Body of pancreas (tissue), 4 donors: ENCODE measurements at regions not wholly inside any gene's neighbourhood (a gene's known extent, or its start where the extent isn't known, plus 50 kb on each side); places are given as distances from the start of the nearest gene placed in this dataset.

Experiments used
- ATAC-seq: fragments of 150-250 bp; one replicate; pipeline ENCODE4 v1.9.1; 2016
- DNase-seq, 4 donors: peaks; one replicate each; pipeline ENCODE4 v3.0.0-alpha.2; 2019
- H3K27ac ChIP-seq, 4 donors: fragments of 200-600 bp; sonication (generic); 1 replicate in 3 of 4; 2 replicates in 1 of 4; pipeline versions ENCODE4 v1.5.1 to v1.6.1; 2016 to 2019; ENCODE audit warnings: mild to moderate bottlenecking in 1 of 4, mixed read lengths in 1 of 4, moderate library complexity in 1 of 4
- H3K27me3 ChIP-seq, 2 donors: fragments of 200-600 bp; sonication (generic); one replicate each; pipeline ENCODE4 v1.6.0; 2016; ENCODE audit warnings: mild to moderate bottlenecking in 1 of 2
- H3K36me3 ChIP-seq, 2 donors: fragments of 200-600 bp; sonication (generic); replicated peaks in 1 of 2; 2 replicates each; pipeline ENCODE4 v1.5.1; 2016; ENCODE audit warnings: low read depth in 2 of 2; ENCODE audit not compliant: insufficient read depth in 1 of 2
- H3K4me1 ChIP-seq: fragments of 200-600 bp; sonication (generic); one replicate; pipeline ENCODE4 v1.6.0; 2016
- H3K4me3 ChIP-seq, 2 donors: fragments of 200-600 bp; sonication (generic); 1 replicate in 1 of 2; 2 replicates in 1 of 2; pipeline ENCODE4 v1.5.1; 2016 to 2019
- H3K9me3 ChIP-seq, 3 donors: fragments of 200-600 bp; sonication (generic); 1 replicate in 2 of 3; 2 replicates in 1 of 3; pipeline ENCODE4 v1.5.1; 2016
- CTCF ChIP-seq, 7 experiments: fragments of 450-650 bp in 4 of 7; fragments of 200-600 bp in 3 of 7; sonication (generic) in 3 of 7; IDR thresholded peaks; one replicate each; pipeline ENCODE4 v1.5.1; 2016 to 2019; ENCODE audit warnings: antibody characterized with exemption in 7 of 7
- POLR2A ChIP-seq, 3 donors: fragments of 450-650 bp; IDR thresholded peaks; one replicate each; pipeline ENCODE4 v1.6.1; 2016; ENCODE audit warnings: antibody characterized with exemption in 3 of 3, mild to moderate bottlenecking in 2 of 3
- WGBS, 2 donors: methylation state at CpG; one replicate each; pipeline ENCODE4 v1.1.5; 2017; 5-methylcytosine and 5-hydroxymethylcytosine counted together
- intact Hi-C: fragments of 100-400 bp; cut with DNase I; formaldehyde crosslinking; loops from one replicate; pipeline ENCODE4 v1.15.1; 2023

GRCh38 chr14:35961697-35962274, 135.6 kb downstream of the BRMS1L start:
- TF ChIP-seq POLR2A (IDR thresholded peaks at IDR 0.05), result no peak
- TF ChIP-seq CTCF (IDR thresholded peaks at IDR 0.05), result no peak
- Histone ChIP-seq H3K4me3 (no peak overlapping the region), H3K36me3 (no peaks in the 10 kb centered on the region), H3K27me3 (no peaks in the 10 kb centered on the region), H3K4me1 (no peaks in the 10 kb centered on the region), H3K9me3 (no peaks in the 10 kb centered on the region), H3K27ac (no peak overlapping the region)
- ATAC-seq (no peak), DNase-seq (no peak)
- 68 to 70% methylated on average over 3 of the region's 3 CpGs for WGBS, 2 donors
- intact Hi-C loops, result no loop called here

- no peak for ATAC-seq
- DNase-seq, result no peak
- TF ChIP-seq POLR2A (IDR thresholded peaks at IDR 0.05) (no peak), CTCF (IDR thresholded peaks at IDR 0.05) (no peak)
- no peak overlapping the region for H3K27ac ChIP-seq
- H3K36me3 ChIP-seq, result no peaks in the 10 kb centered on the region
- no peak overlapping the region for H3K4me3 ChIP-seq
- intact Hi-C loops, result no loop called here
- no peaks in the 10 kb centered on the region for H3K9me3 ChIP-seq
- no peaks in the 10 kb centered on the region for H3K27me3 ChIP-seq
- H3K4me1 ChIP-seq, result no peaks in the 10 kb centered on the region
Measured at GRCh38 chr14:35959835-35960234, 133.7 kb downstream of the BRMS1L start.

- intact Hi-C loops, result no loop called here
Measured at GRCh38 chr14:35958499-35958898, 132.4 kb downstream of the BRMS1L start.

GRCh38 chr14:35956376-35957085, 130.4 kb downstream of the BRMS1L start:
- H3K4me3 ChIP-seq, result no peak overlapping the region
- intact Hi-C loops, result no loop called here
- H3K27me3 ChIP-seq, result no peaks in the 10 kb centered on the region
- DNase-seq (no peak), ATAC-seq (no peak)
- no peaks in the 10 kb centered on the region for H3K36me3 ChIP-seq
- TF ChIP-seq CTCF (IDR thresholded peaks at IDR 0.05) (no peak), POLR2A (IDR thresholded peaks at IDR 0.05) (no peak)
- no peaks in the 10 kb centered on the region for H3K4me1 ChIP-seq
- H3K9me3 ChIP-seq, result no peaks in the 10 kb centered on the region
- no peak overlapping the region for H3K27ac ChIP-seq
- WGBS, 2 donors, result 87 to 88% methylated on average over 13 of the region's 13 CpGs

More at GRCh38 chr14:35958499-35958898, 132.4 kb downstream of the BRMS1L start:
- no peak for ATAC-seq
- Histone ChIP-seq H3K27ac (no peak overlapping the region), H3K4me1 (no peaks in the 10 kb centered on the region), H3K27me3 (no peaks in the 10 kb centered on the region), H3K4me3 (no peak overlapping the region), H3K9me3 (no peaks in the 10 kb centered on the region), H3K36me3 (no peaks in the 10 kb centered on the region)
- no peak for TF ChIP-seq POLR2A (IDR thresholded peaks at IDR 0.05)
- TF ChIP-seq CTCF (IDR thresholded peaks at IDR 0.05), result no peak
- no peak for DNase-seq
- WGBS, 2 donors, result 60 to 85% methylated on average over 4 of the region's 4 CpGs

- DNase-seq (no peak), ATAC-seq (no peak)
- Histone ChIP-seq H3K4me1 (peaks cover 8% of the 10 kb centered on the region), H3K9me3 (no peaks in the 10 kb centered on the region), H3K36me3 (no peaks in the 10 kb centered on the region), H3K27me3 (no peaks in the 10 kb centered on the region), H3K4me3 (no peak overlapping the region), H3K27ac (no peak overlapping the region)
- intact Hi-C loops, result no loop called here
- no peak for TF ChIP-seq CTCF (IDR thresholded peaks at IDR 0.05)
- TF ChIP-seq POLR2A (IDR thresholded peaks at IDR 0.05), result no peak
- WGBS, 2 donors, result 33 to 34% methylated on average over 3 of the region's 3 CpGs
Measured at GRCh38 chr14:35952584-35952983, 126.4 kb downstream of the BRMS1L start.
